GM11168 (cell line): ENCODE measurements at regions not wholly inside any gene's neighbourhood (a gene's known extent, or its start where the extent isn't known, plus 50 kb on each side); places are given as distances from the start of the nearest gene placed in this dataset.

Source experiments
- in situ Hi-C: fragments of 300-500 bp; cut with MboI; formaldehyde crosslinking; loops from one replicate; pipeline ENCODE4 v1.12.0; 2022; ENCODE audit warnings: low sequenced_read_pairs; ENCODE audit not compliant: unreplicated experiment

GRCh38 chr7:69162326-69162725, 435.9 kb upstream of the AUTS2 start:
- in situ Hi-C loops, result no loop called here

DNA sequence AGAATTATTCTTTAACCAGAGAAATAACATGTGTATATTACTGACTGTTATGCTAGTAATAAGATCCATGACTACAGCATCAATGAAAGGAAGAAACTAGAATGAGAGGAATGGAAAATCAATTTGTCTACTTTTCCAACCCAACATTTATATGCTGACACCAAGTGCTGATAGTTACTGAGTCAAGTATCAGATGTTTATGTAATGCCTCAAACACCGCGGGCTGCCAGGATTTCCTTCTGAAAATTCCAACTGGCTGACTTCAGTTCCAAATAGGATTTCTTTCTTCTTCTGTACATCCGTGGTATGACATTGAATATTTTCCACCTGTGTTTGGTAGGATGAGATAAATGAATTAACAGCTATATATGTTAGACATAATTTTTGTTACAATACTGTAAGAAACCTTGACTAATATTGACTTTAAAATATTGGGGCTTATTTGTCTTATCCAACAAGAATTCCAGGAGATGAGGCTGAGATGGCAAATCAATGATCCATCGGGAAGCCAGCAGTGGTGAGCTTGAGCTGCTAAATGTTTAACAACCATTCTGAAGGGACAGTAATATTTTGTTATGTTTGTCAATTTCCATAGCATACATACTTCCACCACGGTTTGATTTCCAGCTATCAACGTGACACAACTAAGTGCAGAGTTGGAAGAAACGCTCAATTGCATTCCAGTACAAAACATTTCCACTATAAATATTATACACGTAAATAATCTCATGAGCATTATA, 435.2 kb upstream of the AUTS2 start:
- in situ Hi-C loops, result no loop called here

- in situ Hi-C loops, result no loop called here
Observed at GRCh38 chr7:69166979-69167516, 431.2 kb upstream of the AUTS2 start.

- in situ Hi-C loops, result no loop called here
Observed at GRCh38 chr7:69169386-69169785, 428.9 kb upstream of the AUTS2 start.

DNA sequence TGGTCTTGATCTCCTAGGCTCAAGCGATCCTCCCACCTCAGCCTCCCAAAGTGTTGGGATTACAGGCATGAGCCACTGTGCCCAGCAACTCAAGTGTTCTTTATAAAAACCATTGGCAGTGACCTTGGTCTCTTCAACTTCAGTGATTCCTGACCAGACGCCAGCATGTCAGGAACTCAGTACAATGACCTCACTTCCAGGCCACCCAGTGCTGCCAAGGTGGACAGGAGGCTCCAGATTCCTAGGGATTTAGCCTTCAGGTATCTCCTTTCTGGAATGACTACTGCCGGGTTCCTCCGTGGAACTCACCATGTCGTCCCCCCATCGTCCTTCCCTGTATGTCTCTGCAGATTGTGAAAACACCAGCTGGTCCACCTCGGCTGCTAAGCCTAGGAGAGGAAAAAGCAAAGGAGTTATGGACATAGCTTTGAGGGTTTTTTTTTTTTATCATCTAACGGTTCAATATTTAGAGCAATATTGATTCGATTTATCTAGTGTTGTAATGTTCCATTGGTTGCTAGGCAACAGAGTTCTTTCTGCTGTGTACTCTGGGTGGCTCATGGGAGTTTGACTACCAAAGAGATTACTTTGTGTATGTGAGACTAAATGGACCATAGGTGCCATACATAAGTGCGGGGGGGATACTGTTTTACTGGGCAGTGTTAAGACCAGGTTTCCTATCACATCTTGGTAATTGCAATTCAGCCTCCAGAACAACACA, 425.8 kb upstream of the AUTS2 start:
- in situ Hi-C loops, result no loop called here

DNA sequence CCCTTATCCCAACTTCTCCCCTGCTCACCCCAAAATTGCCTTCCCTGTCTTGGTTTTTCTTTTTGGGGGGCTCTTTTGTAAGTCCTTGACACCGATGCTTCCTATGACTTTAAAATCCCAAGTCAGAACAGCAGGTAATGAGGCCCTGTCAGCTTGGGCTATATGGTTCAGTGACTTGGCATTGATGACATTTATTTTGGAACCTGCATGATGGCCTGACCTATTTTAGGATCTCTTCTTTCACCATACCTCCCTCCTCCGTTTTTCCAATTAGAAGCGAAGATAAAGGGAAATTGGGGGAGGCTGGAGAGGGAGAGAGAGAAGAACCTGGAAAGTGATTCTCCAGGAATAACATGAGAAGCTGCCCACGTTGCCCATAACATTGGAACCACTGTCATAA, 424.9 kb upstream of the AUTS2 start:
- in situ Hi-C loops, result no loop called here

- in situ Hi-C loops, result no loop called here
Observed at GRCh38 chr7:69173846-69174245, 424.4 kb upstream of the AUTS2 start.

DNA sequence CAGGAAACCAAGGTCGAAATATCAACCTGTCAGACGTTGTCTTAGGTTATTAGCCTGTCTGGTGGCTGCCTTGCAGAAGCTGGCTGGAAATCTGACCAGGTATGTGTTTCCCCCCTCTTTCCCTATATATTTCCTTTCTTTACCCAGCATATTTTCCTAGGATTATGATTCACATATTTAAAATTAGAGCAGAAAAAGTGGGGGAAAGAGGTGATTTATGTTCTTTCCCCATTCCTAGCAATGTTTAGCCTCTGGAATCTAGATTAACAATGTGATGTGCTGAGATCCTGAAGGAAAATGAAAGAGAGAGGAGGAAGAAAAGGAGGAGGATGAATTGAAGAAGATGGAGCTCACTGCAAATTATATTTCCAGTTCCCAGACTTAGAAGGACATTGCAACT, 421.4 kb upstream of the AUTS2 start:
- in situ Hi-C loops, result no loop called here

DNA sequence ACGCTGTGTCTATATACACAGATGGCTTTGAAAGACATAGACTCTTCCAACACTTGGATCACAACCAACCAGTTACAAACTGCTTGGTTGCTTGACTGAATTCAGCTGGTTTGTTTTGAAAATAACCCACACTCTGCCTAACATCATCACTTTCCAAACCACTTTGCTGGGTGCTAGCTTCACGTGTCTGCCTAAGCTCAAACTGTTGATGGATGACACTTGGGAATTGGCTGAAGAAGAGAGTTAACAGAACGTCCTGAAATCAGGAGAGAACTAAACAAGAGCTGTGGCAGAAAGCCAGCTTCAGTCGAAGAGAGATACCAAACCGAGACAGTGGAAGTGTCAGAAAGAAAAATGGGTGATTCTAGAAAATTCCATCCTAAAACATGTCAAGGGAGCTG, 420.8 kb upstream of the AUTS2 start:
- in situ Hi-C loops, result no loop called here

- in situ Hi-C loops, result no loop called here
Observed at GRCh38 chr7:69177941-69178494, 420.3 kb upstream of the AUTS2 start.

DNA sequence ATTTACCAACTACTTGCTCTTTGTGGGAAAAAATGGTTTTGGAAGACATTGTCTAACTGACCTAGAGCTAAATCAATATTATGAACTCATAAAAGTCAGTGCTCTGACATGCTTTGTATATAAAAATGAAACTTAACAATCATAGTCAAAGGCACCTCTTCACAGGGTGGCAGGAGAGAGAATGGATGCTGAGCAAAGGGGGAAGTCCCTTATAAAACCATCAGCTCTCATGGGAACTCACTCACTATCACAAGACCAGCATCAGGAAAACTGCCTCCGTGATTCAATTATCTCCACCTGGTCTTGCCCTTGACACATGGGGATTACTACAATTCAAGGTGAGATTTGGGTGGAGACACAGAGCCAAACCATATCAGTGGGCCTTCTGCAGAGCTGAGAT, 417.6 kb upstream of the AUTS2 start:
- in situ Hi-C loops, result no loop called here

DNA sequence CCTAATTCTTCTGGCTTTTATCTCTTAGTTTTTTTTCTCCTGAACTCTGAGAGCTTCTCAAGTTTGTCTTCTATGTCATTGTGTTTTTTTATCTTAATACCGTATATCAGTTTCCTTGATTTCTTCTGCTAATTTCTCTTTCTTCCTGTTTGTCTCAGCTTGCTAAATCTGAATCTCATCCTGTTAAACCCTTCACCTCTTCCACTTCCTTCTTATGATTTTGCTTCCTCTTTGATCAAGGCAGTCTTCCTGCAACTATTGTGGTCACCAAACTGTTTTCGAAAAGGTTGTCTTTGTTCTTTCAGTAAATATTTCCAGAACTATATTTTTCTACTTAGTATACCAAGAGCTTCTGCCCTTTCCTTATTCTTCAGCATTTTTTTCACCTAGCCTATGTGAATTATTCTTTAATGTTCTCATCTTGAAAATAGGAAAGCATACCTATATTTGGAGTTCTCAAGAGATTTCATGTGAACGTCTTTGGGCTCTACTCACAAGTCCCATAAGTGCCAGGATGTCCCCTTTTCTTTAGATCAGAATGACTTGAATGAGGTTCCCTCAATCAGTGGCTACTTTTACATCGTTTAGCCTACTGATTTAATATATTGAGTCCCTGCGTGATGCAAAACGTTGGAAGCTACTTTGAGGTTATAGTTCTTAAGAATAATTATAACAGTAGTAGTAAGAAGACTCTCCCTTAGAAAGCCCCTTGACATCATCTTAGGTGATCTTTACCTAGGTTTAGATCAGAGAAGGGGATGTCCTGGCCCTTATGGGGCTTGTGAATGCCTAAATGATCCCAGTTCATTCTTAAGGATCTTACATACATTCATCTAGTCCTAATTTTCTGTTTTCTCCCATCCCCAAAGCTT, 415.4 kb upstream of the AUTS2 start:
- in situ Hi-C loops, result no loop called here

DNA sequence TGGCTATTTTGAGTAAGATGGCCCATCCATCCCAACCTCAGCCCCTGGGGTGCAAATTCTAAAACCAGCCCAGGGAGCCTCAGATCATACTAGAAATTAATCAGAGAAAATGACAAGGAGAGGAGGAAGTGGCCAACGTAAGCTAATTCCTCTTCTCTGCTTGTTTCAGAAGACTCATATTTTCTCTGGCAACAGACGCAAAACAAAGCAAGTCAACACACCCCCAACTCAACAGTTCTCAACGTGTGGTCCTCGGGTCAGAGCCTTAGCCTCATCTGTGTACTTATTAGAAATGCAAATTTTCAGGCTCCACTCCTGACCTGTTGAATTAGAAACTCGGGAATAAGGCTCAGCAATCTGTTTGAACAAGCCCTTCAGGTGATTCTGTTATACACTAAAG, 413.9 kb upstream of the AUTS2 start:
- in situ Hi-C loops, result no loop called here

DNA sequence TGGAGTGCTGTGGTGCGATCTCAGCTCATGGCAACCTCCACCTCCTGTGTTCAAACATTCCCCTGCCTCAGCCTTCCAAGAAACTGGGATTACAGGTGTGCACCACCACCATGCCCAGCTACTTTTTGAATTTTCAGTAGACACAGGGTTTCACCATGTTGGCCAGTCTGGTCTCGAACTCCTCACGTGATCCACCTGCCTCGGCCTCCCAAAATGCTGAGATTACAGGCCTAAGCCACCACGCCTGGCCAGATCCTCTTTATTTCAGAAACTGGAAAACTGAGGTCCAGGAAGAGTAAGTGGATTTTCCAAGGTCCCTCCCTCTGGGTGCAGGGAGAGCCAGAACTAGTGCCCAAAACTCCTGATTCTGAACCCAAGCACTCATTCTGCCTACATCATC, 413.1 kb upstream of the AUTS2 start:
- in situ Hi-C loops, result no loop called here

DNA sequence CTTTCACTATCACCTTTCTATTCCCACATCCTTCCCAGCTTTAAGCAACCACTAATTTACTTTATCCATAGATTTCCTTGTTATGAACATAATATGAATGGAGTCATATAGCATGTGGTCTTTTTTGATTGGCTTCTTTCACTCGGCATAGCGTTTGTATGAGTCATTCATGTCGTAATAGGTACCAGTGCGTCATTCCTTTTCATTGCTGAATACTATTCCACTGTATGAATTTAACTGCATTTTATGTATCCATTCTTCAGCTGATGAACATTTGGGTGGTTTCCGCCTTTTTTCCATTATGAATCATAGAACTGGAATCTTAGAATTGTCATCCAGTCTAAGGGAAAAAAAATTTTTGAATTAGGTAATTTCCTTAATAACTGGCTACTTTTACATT, 411.3 kb upstream of the AUTS2 start:
- in situ Hi-C loops, result no loop called here

DNA sequence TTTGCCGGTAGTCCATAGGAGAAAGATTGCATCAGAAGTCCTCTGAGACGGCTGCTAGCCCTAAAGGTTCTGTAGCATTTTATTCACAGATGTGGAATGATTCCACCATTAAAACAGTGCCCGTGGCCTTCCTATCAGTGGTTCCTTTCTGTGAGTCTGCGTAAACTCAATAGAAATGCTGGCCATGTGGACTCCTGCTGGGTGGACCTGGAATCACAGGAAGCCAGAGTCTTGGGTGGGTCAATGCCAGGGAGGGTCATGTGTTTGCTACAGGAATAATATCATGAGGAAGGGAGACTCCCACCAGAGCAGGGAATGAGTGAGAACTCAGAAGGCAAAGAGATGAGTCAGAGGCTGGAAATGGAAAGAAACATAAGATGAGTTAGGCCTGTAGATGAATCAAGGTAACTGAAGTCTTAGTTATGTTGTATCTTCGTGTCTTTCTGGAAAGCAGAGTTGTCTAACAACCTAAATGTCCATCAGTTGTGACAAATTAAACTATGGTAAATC, 410.4 kb upstream of the AUTS2 start:
- in situ Hi-C loops, result no loop called here

- in situ Hi-C loops, result no loop called here
Observed at GRCh38 chr7:69189406-69189805, 408.9 kb upstream of the AUTS2 start.

GRCh38 chr7:69190025-69190424, 408.2 kb upstream of the AUTS2 start:
- in situ Hi-C loops, result no loop called here

DNA sequence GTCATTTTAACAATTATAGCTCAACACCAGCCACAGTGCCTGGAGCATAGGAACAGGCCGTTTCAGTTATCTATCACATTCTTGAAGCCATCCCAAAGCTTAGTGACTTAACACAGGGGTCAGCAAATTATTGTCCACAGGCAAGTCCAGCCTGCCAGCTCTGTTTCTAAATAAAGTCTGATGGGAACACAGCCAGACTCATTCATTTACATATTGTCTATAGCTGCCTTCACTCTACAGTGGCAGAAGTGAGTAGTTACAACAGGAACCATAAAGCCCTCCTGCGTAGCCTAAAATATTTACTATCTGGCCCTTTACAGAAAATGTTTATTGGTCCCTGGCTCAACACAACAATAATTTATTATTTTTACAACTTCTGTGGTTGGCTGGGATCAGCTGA, 407.5 kb upstream of the AUTS2 start:
- in situ Hi-C loops, result no loop called here

DNA sequence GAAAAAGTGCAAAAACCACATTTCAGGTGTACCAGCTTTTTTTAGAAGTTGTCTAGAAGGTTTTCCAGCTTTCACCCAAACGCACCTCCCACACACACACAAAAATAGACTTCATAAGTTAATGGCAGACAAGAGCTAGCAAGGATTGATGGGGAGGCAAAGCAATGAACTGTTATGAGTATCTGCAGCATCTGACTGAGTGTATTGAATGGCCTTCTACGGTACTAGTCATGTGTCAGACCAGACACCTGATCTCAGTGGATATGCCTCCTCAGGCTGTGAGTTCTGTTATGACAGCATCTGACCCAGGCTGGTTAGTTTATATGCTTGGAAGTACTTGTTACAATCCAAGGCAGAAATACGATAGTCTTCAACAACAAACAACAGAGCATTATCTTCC, 406.1 kb upstream of the AUTS2 start:
- in situ Hi-C loops, result no loop called here
